ENCODE measurements at regions not wholly inside any gene's neighbourhood (a gene's known extent, or its start where the extent isn't known, plus 50 kb on each side); places are given as distances from the start of the nearest gene placed in this dataset.

- Histone ChIP-seq H3K9me2 (ENCODE audit: low read depth, low read length) (no peaks in the 10 kb centered on the region), H3K27ac (ENCODE audit: low read depth, low read length, poor library complexity, severe bottlenecking) (no peak overlapping the region)
These were observed 494.6 kb upstream of the ID4 start for GRCh38 chr6:19342616-19343015.

GRCh38 chr6:19349429-19349828, 487.7 kb upstream of the ID4 start:
- no peaks in the 10 kb centered on the region for H3K79me2 ChIP-seq (ENCODE audit: insufficient read depth, low read length)
- H3K27ac ChIP-seq (ENCODE audit: low read depth, low read length, poor library complexity, severe bottlenecking): no peak overlapping the region
- no peaks in the 10 kb centered on the region for H3F3A ChIP-seq (ENCODE audit: insufficient read depth, low read length)
- H3K9me2 ChIP-seq (ENCODE audit: low read depth, low read length): no peaks in the 10 kb centered on the region
- H3K9me3 ChIP-seq (ENCODE audit: low read length): no peaks in the 10 kb centered on the region
- H3K4me1 ChIP-seq (ENCODE audit: insufficient read depth, low read length, severe bottlenecking): no peaks in the 10 kb centered on the region
- no peak overlapping the region for H3K9ac ChIP-seq (ENCODE audit: low read length)
- no peak overlapping the region for H3K4me2 ChIP-seq (ENCODE audit: low read length)
- H3K27me3 ChIP-seq (ENCODE audit: insufficient read depth, low read length): no peaks in the 10 kb centered on the region
- H2AFZ ChIP-seq (ENCODE audit: low read length): no peak overlapping the region
- no peak overlapping the region for H3K4me3 ChIP-seq (ENCODE audit: low read depth, low read length, poor library complexity, severe bottlenecking)
- no peaks in the 10 kb centered on the region for H4K20me1 ChIP-seq (ENCODE audit: insufficient read depth, low read length)
- no peaks in the 10 kb centered on the region for H3K36me3 ChIP-seq (ENCODE audit: insufficient read depth, low read length)
- TF ChIP-seq EZH2 (IDR thresholded peaks at IDR 0.05; ENCODE audit: borderline replicate concordance, low read length) (no peak), CTCF (IDR thresholded peaks at IDR 0.05; ENCODE audit: low read length) (no peak)

More at GRCh38 chr6:19342616-19343015, 494.6 kb upstream of the ID4 start:
- no peak overlapping the region for H2AFZ ChIP-seq (ENCODE audit: low read length)
- no peaks in the 10 kb centered on the region for H3K27me3 ChIP-seq (ENCODE audit: insufficient read depth, low read length)
- no peak overlapping the region for H3K4me2 ChIP-seq (ENCODE audit: low read length)
- H4K20me1 ChIP-seq (ENCODE audit: insufficient read depth, low read length): no peaks in the 10 kb centered on the region
- no peak overlapping the region for H3K4me3 ChIP-seq (ENCODE audit: low read depth, low read length, poor library complexity, severe bottlenecking)
- no peak overlapping the region for H3K9ac ChIP-seq (ENCODE audit: low read length)
- no peaks in the 10 kb centered on the region for H3F3A ChIP-seq (ENCODE audit: insufficient read depth, low read length)
- H3K36me3 ChIP-seq (ENCODE audit: insufficient read depth, low read length): no peaks in the 10 kb centered on the region
- no peaks in the 10 kb centered on the region for H3K4me1 ChIP-seq (ENCODE audit: insufficient read depth, low read length, severe bottlenecking)
- H3K79me2 ChIP-seq (ENCODE audit: insufficient read depth, low read length): no peaks in the 10 kb centered on the region
- H3K9me3 ChIP-seq (ENCODE audit: low read length): no peaks in the 10 kb centered on the region
- TF ChIP-seq CTCF (IDR thresholded peaks at IDR 0.05; ENCODE audit: low read length) (no peak), EZH2 (IDR thresholded peaks at IDR 0.05; ENCODE audit: borderline replicate concordance, low read length) (no peak)

GRCh38 chr6:19354181-19354580, 483.0 kb upstream of the ID4 start:
- Histone ChIP-seq H4K20me1 (ENCODE audit: insufficient read depth, low read length) (no peaks in the 10 kb centered on the region), H3K4me2 (ENCODE audit: low read length) (no peak overlapping the region), H3K36me3 (ENCODE audit: insufficient read depth, low read length) (no peaks in the 10 kb centered on the region)

More at GRCh38 chr6:19354181-19354580, 483.0 kb upstream of the ID4 start:
- no peaks in the 10 kb centered on the region for H3F3A ChIP-seq (ENCODE audit: insufficient read depth, low read length)
- TF ChIP-seq EZH2 (IDR thresholded peaks at IDR 0.05; ENCODE audit: borderline replicate concordance, low read length) (no peak), CTCF (IDR thresholded peaks at IDR 0.05; ENCODE audit: low read length) (no peak)
- no peak overlapping the region for H2AFZ ChIP-seq (ENCODE audit: low read length)
- no peaks in the 10 kb centered on the region for H3K9me2 ChIP-seq (ENCODE audit: low read depth, low read length)
- no peaks in the 10 kb centered on the region for H3K4me1 ChIP-seq (ENCODE audit: insufficient read depth, low read length, severe bottlenecking)
- H3K27me3 ChIP-seq (ENCODE audit: insufficient read depth, low read length): no peaks in the 10 kb centered on the region
- no peak overlapping the region for H3K9ac ChIP-seq (ENCODE audit: low read length)
- H3K27ac ChIP-seq (ENCODE audit: low read depth, low read length, poor library complexity, severe bottlenecking): no peak overlapping the region
- H3K79me2 ChIP-seq (ENCODE audit: insufficient read depth, low read length): no peaks in the 10 kb centered on the region
- H3K9me3 ChIP-seq (ENCODE audit: low read length): no peaks in the 10 kb centered on the region
- no peak overlapping the region for H3K4me3 ChIP-seq (ENCODE audit: low read depth, low read length, poor library complexity, severe bottlenecking)

All from OCI-LY1 (cell line).